ENCODE measurements at regions not wholly inside any gene's neighbourhood (a gene's known extent, or its start where the extent isn't known, plus 50 kb on each side); places are given as distances from the start of the nearest gene placed in this dataset.

DNA sequence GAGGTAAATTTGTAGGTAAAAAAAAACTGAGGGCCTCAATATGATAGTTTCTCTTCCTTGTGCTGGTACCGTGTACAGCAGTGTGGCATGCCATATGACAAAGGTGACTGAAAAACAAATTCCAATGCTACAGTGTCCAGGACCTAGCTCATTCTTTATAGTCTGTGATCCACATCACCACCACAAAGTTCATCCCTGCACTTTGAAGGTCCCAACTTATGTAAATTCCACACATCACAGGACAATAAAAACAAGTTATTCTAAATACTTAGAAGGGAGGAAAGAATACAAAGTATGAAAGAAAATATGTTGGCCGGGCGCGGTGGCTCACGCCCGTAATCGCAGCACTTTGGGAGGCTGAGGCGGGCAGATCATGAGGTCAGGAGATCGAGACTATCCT, 314.6 kb upstream of the SGCG start:
- TF ChIP-seq EZH2 (IDR thresholded peaks at IDR 0.05; ENCODE audit: insufficient read depth, low read length): no peak
- TF ChIP-seq, protein P1, sequence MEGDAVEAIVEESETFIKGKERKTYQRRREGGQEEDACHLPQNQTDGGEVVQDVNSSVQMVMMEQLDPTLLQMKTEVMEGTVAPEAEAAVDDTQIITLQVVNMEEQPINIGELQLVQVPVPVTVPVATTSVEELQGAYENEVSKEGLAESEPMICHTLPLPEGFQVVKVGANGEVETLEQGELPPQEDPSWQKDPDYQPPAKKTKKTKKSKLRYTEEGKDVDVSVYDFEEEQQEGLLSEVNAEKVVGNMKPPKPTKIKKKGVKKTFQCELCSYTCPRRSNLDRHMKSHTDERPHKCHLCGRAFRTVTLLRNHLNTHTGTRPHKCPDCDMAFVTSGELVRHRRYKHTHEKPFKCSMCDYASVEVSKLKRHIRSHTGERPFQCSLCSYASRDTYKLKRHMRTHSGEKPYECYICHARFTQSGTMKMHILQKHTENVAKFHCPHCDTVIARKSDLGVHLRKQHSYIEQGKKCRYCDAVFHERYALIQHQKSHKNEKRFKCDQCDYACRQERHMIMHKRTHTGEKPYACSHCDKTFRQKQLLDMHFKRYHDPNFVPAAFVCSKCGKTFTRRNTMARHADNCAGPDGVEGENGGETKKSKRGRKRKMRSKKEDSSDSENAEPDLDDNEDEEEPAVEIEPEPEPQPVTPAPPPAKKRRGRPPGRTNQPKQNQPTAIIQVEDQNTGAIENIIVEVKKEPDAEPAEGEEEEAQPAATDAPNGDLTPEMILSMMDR (IDR thresholded peaks at IDR 0.05; ENCODE audit: insufficient read depth, low read depth, low read length): no peak
